ENCODE measurements at regions not wholly inside any gene's neighbourhood (a gene's known extent, or its start where the extent isn't known, plus 50 kb on each side); places are given as distances from the start of the nearest gene placed in this dataset.

DNA sequence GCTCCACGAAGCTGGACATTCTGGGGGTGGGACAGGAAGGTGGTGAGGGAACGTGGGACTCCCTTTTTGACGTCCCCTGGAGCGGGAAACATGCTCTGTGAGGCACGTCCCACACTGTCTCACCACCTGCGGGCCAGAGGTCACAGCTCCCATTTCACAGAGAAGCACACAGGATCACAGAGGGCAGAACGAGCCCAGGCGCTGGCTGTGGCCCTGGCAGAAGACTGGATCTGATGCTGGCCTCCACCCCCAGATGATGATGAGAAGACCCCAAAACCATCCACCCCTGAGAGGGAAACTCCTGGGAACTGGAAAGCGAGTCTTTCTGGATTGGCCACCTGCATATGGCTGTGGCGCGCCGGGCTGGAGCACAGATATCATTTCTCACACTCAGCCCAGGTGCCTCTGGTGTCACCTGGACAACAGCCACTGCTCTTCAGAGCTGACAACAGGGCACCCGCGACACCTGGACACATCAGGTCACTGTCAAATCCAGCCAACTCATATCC is 216.2 kb downstream of the TUBA3C start:
- DNase-seq (ENCODE audit: low read depth, low spot score) (no peak), ATAC-seq (no peak)
- Histone ChIP-seq H3K4me2 (ENCODE audit: low read length) (no peak overlapping the region), H3K4me1 (ENCODE audit: control insufficient read depth in 1 of 2, insufficient read depth in 2 of 2, low read length in 2 of 2) (no peaks in the 10 kb centered on the region), H3K36me3 (ENCODE audit: control insufficient read depth in 1 of 2, insufficient read depth in 2 of 2, low read length in 2 of 2) (no peaks in the 10 kb centered on the region), H4K20me1 (ENCODE audit: insufficient read depth) (no peaks in the 10 kb centered on the region), H3K79me2 (ENCODE audit: insufficient read depth, low read length) (no peaks in the 10 kb centered on the region), H3K4me3 (replicated peaks in 1 of 2; ENCODE audit: low read depth in 1 of 2, low read length in 2 of 2) (no peak overlapping the region), H3K27me3 (ENCODE audit: insufficient read depth, low read length) (no peaks in the 10 kb centered on the region), H3K27ac (ENCODE audit: low read depth, low read length) (no peak overlapping the region), H3K9me3 (ENCODE audit: control insufficient read depth in 1 of 2, insufficient read depth in 1 of 2, low read depth in 1 of 2, low read length in 2 of 2) (peaks cover 4 to 14% of the 10 kb centered on the region in 2 experiments; a peak in 2 of 4 replicates), H3K9ac (ENCODE audit: low read length) (no peak overlapping the region), H2AFZ (ENCODE audit: low read depth, low read length, poor library complexity, severe bottlenecking) (no peak overlapping the region), H3K9me2 (ENCODE audit: insufficient read depth) (no peaks in the 10 kb centered on the region)
- BruUV-seq (replicated peaks) = no TSS peak
- POLR2A ChIA-PET = no interaction called here
- CTCF ChIA-PET = no interaction called here
- intact Hi-C loops (cut with micrococcal nuclease) = no loop called here
- RAD21 ChIA-PET (ENCODE audit: low non-redundant PET in 1 of 2, low total read pairs in 2 of 2, uncharacterized antibody in 2 of 2, unreplicated experiment in 2 of 2) = no interaction called here
- TF ChIP-seq POLR2A (IDR thresholded peaks at IDR 0.05; ENCODE audit: borderline replicate concordance, extremely low read depth, insufficient read depth, insufficient read length) = no peak
- no peak for TF ChIP-seq TCF7L2 (IDR thresholded peaks at IDR 0.05; ENCODE audit: borderline replicate concordance, extremely low read depth, insufficient read depth, insufficient read length)
- no peak for TF ChIP-seq FOSL1 (IDR thresholded peaks at IDR 0.05; ENCODE audit: low read depth)
- TF ChIP-seq, protein P1, sequence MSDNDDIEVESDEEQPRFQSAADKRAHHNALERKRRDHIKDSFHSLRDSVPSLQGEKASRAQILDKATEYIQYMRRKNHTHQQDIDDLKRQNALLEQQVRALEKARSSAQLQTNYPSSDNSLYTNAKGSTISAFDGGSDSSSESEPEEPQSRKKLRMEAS (IDR thresholded peaks at IDR 0.05) = no peak
- no peak for TF ChIP-seq POLR2AphosphoS5 (IDR thresholded peaks at IDR 0.05; ENCODE audit: low read depth, low read length)
- TF ChIP-seq SIN3A (IDR thresholded peaks at IDR 0.05; ENCODE audit: low read depth) = no peak
- TF ChIP-seq ZFX (IDR thresholded peaks at IDR 0.05) = no peak
- no peak for TF ChIP-seq ZBTB33 (IDR thresholded peaks at IDR 0.05; ENCODE audit: extremely low read depth, insufficient replicate concordance, low read length)
- no peak for TF ChIP-seq REST (IDR thresholded peaks at IDR 0.05; ENCODE audit: low read depth)
- no peak for TF ChIP-seq SP1 (IDR thresholded peaks at IDR 0.05; ENCODE audit: low read depth)
- TF ChIP-seq EZH2phosphoT487 (IDR thresholded peaks at IDR 0.05; ENCODE audit: borderline replicate concordance) = no peak
- TF ChIP-seq CBX3 (IDR thresholded peaks at IDR 0.05; ENCODE audit: low read depth) = no peak
- TF ChIP-seq ZNF274 (IDR thresholded peaks at IDR 0.05; ENCODE audit: low read depth, low read length) = no peak
- no peak for TF ChIP-seq CEBPB (IDR thresholded peaks at IDR 0.05; ENCODE audit: low read depth)
- TF ChIP-seq YY1 (IDR thresholded peaks at IDR 0.05; ENCODE audit: extremely low read depth, insufficient replicate concordance, low read depth, low read length) = no peak
- no peak for TF ChIP-seq RAD21 (IDR thresholded peaks at IDR 0.05; ENCODE audit: low read depth)
- TF ChIP-seq ELF1 (IDR thresholded peaks at IDR 0.05; ENCODE audit: borderline replicate concordance, low read depth) = no peak
- TF ChIP-seq ATF3 (IDR thresholded peaks at IDR 0.05) = no peak
- TF ChIP-seq JUND (IDR thresholded peaks at IDR 0.05) = no peak
- no peak for TF ChIP-seq EGR1 (IDR thresholded peaks at IDR 0.05; ENCODE audit: low read depth)

All from HCT116 (cell line).